ENCODE measurements at regions not wholly inside any gene's neighbourhood (a gene's known extent, or its start where the extent isn't known, plus 50 kb on each side); places are given as distances from the start of the nearest gene placed in this dataset.
"Not testable (repeated sequence)": the region's sequence is repeated elsewhere in the genome, so short reads cannot be mapped to it uniquely, and the experiment has no call there.

- H3K9ac ChIP-seq (ENCODE audit: extremely low read depth, low read length, poor library complexity, severe bottlenecking), result no peak overlapping the region
- H3K27me3 Mint-ChIP-seq (ENCODE audit: insufficient read depth), result peaks cover 2% of the 10 kb centered on the region
- no peak for DNase-seq
- H3K27ac ChIP-seq (ENCODE audit: low read depth, low read length), result no peak overlapping the region
- no peak overlapping the region for H3K4me3 Mint-ChIP-seq
- no peaks in the 10 kb centered on the region for H3K4me1 Mint-ChIP-seq
- H3K4me1 ChIP-seq (ENCODE audit: control insufficient read depth, insufficient read depth, low read length), result no peaks in the 10 kb centered on the region
- H3K4me3 ChIP-seq (ENCODE audit: low read length), result no peak overlapping the region
- no peaks in the 10 kb centered on the region for H3K36me3 Mint-ChIP-seq (ENCODE audit: low read depth)
- 95 to 100% methylated on average over 2 to 3 of the region's 3 CpGs for WGBS, 2 experiments (ENCODE audit: insufficient coverage in 1 of 2, insufficient read length in 1 of 2)
- H3K27me3 ChIP-seq (ENCODE audit: control insufficient read depth, insufficient read depth, low read length, poor library complexity, severe bottlenecking), result no peaks in the 10 kb centered on the region
- H3K9me3 Mint-ChIP-seq, result peaks cover 20% of the 10 kb centered on the region
- no peak for TF ChIP-seq CTCF (conservative IDR thresholded peaks at IDR 0.05)
- peaks cover 8% of the 10 kb centered on the region for H3K9me3 ChIP-seq (ENCODE audit: control insufficient read depth, low read length)
- H3K27ac Mint-ChIP-seq, result no peak overlapping the region
- H3K36me3 ChIP-seq (ENCODE audit: control insufficient read depth, insufficient read depth, low read length), result no peaks in the 10 kb centered on the region
These were observed 54.6 kb upstream of the NANOS1 start for GRCh38 chr10:118974951-118975350.

GRCh38 chr10:118976219-118976618 lies 53.3 kb upstream of the NANOS1 start:
- H3K27ac ChIP-seq (ENCODE audit: low read depth, low read length); H3K4me3 ChIP-seq (ENCODE audit: low read length); H3K4me1 ChIP-seq (ENCODE audit: control insufficient read depth, insufficient read depth, low read length); H3K4me3 Mint-ChIP-seq; H3K9ac ChIP-seq (ENCODE audit: extremely low read depth, low read length, poor library complexity, severe bottlenecking); H3K27me3 Mint-ChIP-seq (ENCODE audit: insufficient read depth); H3K36me3 ChIP-seq (ENCODE audit: control insufficient read depth, insufficient read depth, low read length); H3K4me1 Mint-ChIP-seq; H3K27ac Mint-ChIP-seq; DNase-seq; H3K27me3 ChIP-seq (ENCODE audit: control insufficient read depth, insufficient read depth, low read length, poor library complexity, severe bottlenecking); H3K36me3 Mint-ChIP-seq (ENCODE audit: low read depth); H3K9me3 ChIP-seq (ENCODE audit: control insufficient read depth, low read length): not testable (repeated sequence)
- 68% methylated on average over 3 of the region's 3 CpGs; no CpG with 5 or more reads in 1 of the 2 experiments for WGBS, 2 experiments (ENCODE audit: insufficient coverage in 1 of 2, insufficient read length in 1 of 2)
- peaks cover 20% of the 10 kb centered on the region for H3K9me3 Mint-ChIP-seq

- 92 to 95% methylated on average over 5 of the region's 5 CpGs for whole genome bisulfite sequencing, 2 experiments (ENCODE audit: insufficient coverage in 1 of 2, insufficient read length in 1 of 2)
- Histone ChIP-seq H3K36me3 (ENCODE audit: control insufficient read depth, insufficient read depth, low read length) (no peaks in the 10 kb centered on the region), H3K9ac (ENCODE audit: extremely low read depth, low read length, poor library complexity, severe bottlenecking) (no peak overlapping the region), H3K9me3 (ENCODE audit: control insufficient read depth, low read length) (peaks cover 8% of the 10 kb centered on the region), H3K4me3 (ENCODE audit: low read length) (no peak overlapping the region), H3K27ac (ENCODE audit: low read depth, low read length) (no peak overlapping the region), H3K27me3 (ENCODE audit: control insufficient read depth, insufficient read depth, low read length, poor library complexity, severe bottlenecking) (no peaks in the 10 kb centered on the region), H3K4me1 (ENCODE audit: control insufficient read depth, insufficient read depth, low read length) (no peaks in the 10 kb centered on the region)
- Mint-ChIP-seq H3K4me1 (no peaks in the 10 kb centered on the region), H3K4me3 (no peak overlapping the region), H3K9me3 (peaks cover 20% of the 10 kb centered on the region), H3K27me3 (ENCODE audit: insufficient read depth) (peaks cover 2% of the 10 kb centered on the region), H3K36me3 (ENCODE audit: low read depth) (no peaks in the 10 kb centered on the region), H3K27ac (no peak overlapping the region)
- peak; percentile 36 for DNase-seq
- no peak for TF ChIP-seq CTCF (conservative IDR thresholded peaks at IDR 0.05)
These were observed 52.4 kb upstream of the NANOS1 start for GRCh38 chr10:118977022-118977599.

- H3K36me3 ChIP-seq (ENCODE audit: control insufficient read depth, insufficient read depth, low read length), result no peaks in the 10 kb centered on the region
- no peak overlapping the region for H3K27ac ChIP-seq (ENCODE audit: low read depth, low read length)
- no peak overlapping the region for H3K4me3 ChIP-seq (ENCODE audit: low read length)
- no peak overlapping the region for H3K27ac Mint-ChIP-seq
- peaks cover 2% of the 10 kb centered on the region for H3K27me3 Mint-ChIP-seq (ENCODE audit: insufficient read depth)
- H3K4me3 Mint-ChIP-seq, result no peak overlapping the region
- peaks cover 20% of the 10 kb centered on the region for H3K9me3 Mint-ChIP-seq
- no peaks in the 10 kb centered on the region for H3K4me1 ChIP-seq (ENCODE audit: control insufficient read depth, insufficient read depth, low read length)
- WGBS, 2 experiments (ENCODE audit: insufficient coverage in 1 of 2, insufficient read length in 1 of 2), result 88% methylated on average over 6 to 13 of the region's 13 CpGs
- H3K36me3 Mint-ChIP-seq (ENCODE audit: low read depth), result no peaks in the 10 kb centered on the region
- no peak for TF ChIP-seq CTCF (conservative IDR thresholded peaks at IDR 0.05)
- peaks cover 8% of the 10 kb centered on the region for H3K9me3 ChIP-seq (ENCODE audit: control insufficient read depth, low read length)
- H3K27me3 ChIP-seq (ENCODE audit: control insufficient read depth, insufficient read depth, low read length, poor library complexity, severe bottlenecking), result no peaks in the 10 kb centered on the region
- H3K4me1 Mint-ChIP-seq, result no peaks in the 10 kb centered on the region
- no peak overlapping the region for H3K9ac ChIP-seq (ENCODE audit: extremely low read depth, low read length, poor library complexity, severe bottlenecking)
- peak; percentile 34 for DNase-seq
These were observed 51.7 kb upstream of the NANOS1 start for GRCh38 chr10:118977835-118978234.

Data from endodermal cell (in vitro differentiated cells).